Mesothelial cell of epicardium (in vitro differentiated cells): ENCODE measurements at regions not wholly inside any gene's neighbourhood (a gene's known extent, or its start where the extent isn't known, plus 50 kb on each side); places are given as distances from the start of the nearest gene placed in this dataset.

Source experiments
- DNase-seq, 2 experiments: peaks; one replicate each; pipeline ENCODE4 v3.0.0; 2021; ENCODE audit warnings: low spot score in 2 of 2; ENCODE audit not compliant: unreplicated experiment in 2 of 2
- H3K27ac Mint-ChIP-seq: 2 replicates; pipeline ENCODE4 v1.8.0; 2021; ENCODE audit warnings: mixed read lengths
- H3K27me3 Mint-ChIP-seq: 2 replicates; pipeline ENCODE4 v1.8.0; 2021; ENCODE audit warnings: low read depth, mixed read lengths
- H3K36me3 Mint-ChIP-seq: 2 replicates; pipeline ENCODE4 v1.8.0; 2021; ENCODE audit warnings: mixed read lengths
- H3K4me1 Mint-ChIP-seq: 2 replicates; pipeline ENCODE4 v1.8.0; 2021; ENCODE audit warnings: mixed read lengths
- H3K4me3 Mint-ChIP-seq: 2 replicates; pipeline ENCODE4 v1.8.0; 2021; ENCODE audit warnings: mild to moderate bottlenecking, moderate library complexity, mixed read lengths
- H3K9me3 Mint-ChIP-seq: 2 replicates; pipeline ENCODE4 v1.8.0; 2021; ENCODE audit warnings: mixed read lengths
- CTCF ChIP-seq: fragments of 200-600 bp; sonication (generic); IDR thresholded peaks from one replicate; pipeline ENCODE4 v1.5.0; 2021; ENCODE audit warnings: antibody characterized with exemption; ENCODE audit not compliant: unreplicated experiment

- no peak for DNase-seq
- no peak for TF ChIP-seq CTCF
- H3K27me3 Mint-ChIP-seq = no peaks in the 10 kb centered on the region
- H3K27ac Mint-ChIP-seq = no peak overlapping the region
- H3K4me1 Mint-ChIP-seq = peaks cover 52% of the 10 kb centered on the region
- no peaks in the 10 kb centered on the region for H3K9me3 Mint-ChIP-seq
- no peak overlapping the region for H3K4me3 Mint-ChIP-seq
- H3K36me3 Mint-ChIP-seq = no peaks in the 10 kb centered on the region
Measured at GRCh38 chr16:85379041-85380001, 233.8 kb upstream of the GSE1 start.

- Mint-ChIP-seq H3K36me3 (no peaks in the 10 kb centered on the region), H3K27me3 (no peaks in the 10 kb centered on the region), H3K4me3 (no peak overlapping the region), H3K27ac (no peak overlapping the region), H3K9me3 (no peaks in the 10 kb centered on the region), H3K4me1 (peaks cover 53% of the 10 kb centered on the region)
- DNase-seq = no peak
- no peak for TF ChIP-seq CTCF
Measured at GRCh38 chr16:85380002-85380395, 233.1 kb upstream of the GSE1 start.

- Mint-ChIP-seq H3K27ac (no peak overlapping the region), H3K27me3 (no peaks in the 10 kb centered on the region), H3K36me3 (no peaks in the 10 kb centered on the region), H3K4me3 (no peak overlapping the region), H3K4me1 (peaks cover 58% of the 10 kb centered on the region), H3K9me3 (no peaks in the 10 kb centered on the region)
- TF ChIP-seq CTCF = no peak
- no peak for DNase-seq
Measured at GRCh38 chr16:85380905-85381737, 232.0 kb upstream of the GSE1 start.

- peaks cover 58% of the 10 kb centered on the region for H3K4me1 Mint-ChIP-seq
- H3K27me3 Mint-ChIP-seq = no peaks in the 10 kb centered on the region
- DNase-seq = no peak
- H3K36me3 Mint-ChIP-seq = no peaks in the 10 kb centered on the region
- no peak overlapping the region for H3K4me3 Mint-ChIP-seq
- TF ChIP-seq CTCF = no peak
- no peaks in the 10 kb centered on the region for H3K9me3 Mint-ChIP-seq
- peak overlapping the region; percentile 83 for H3K27ac Mint-ChIP-seq
Measured at GRCh38 chr16:85381738-85382592, 231.2 kb upstream of the GSE1 start.

- H3K4me3 Mint-ChIP-seq = no peak overlapping the region
- no peak for DNase-seq
- H3K27me3 Mint-ChIP-seq = no peaks in the 10 kb centered on the region
- H3K4me1 Mint-ChIP-seq = peaks cover 53% of the 10 kb centered on the region
- H3K9me3 Mint-ChIP-seq = no peaks in the 10 kb centered on the region
- H3K36me3 Mint-ChIP-seq = no peaks in the 10 kb centered on the region
- H3K27ac Mint-ChIP-seq = no peak overlapping the region
- no peak for TF ChIP-seq CTCF
Measured at GRCh38 chr16:85382717-85383118, 230.4 kb upstream of the GSE1 start.
